Endothelial cell of umbilical vein (primary cell): ENCODE measurements at regions not wholly inside any gene's neighbourhood (a gene's known extent, or its start where the extent isn't known, plus 50 kb on each side); places are given as distances from the start of the nearest gene placed in this dataset.

ENCODE experiments used
- BruUV-seq: library from RNA; stranded (reverse); fragments of 400-500 nt; replicated peaks from 2 replicates; lab custom pipeline; 2021; lab: Mats Ljungman, UMichigan
- CTCF ChIA-PET: fragments of 300-600, 350-600 bp; sonication (Branson Sonifier 250); formaldehyde crosslinking; loops from one replicate; lab custom pipeline; 2021; ENCODE audit warnings: antibody characterized with exemption, inconsistent platforms; lab: Charles Lee
- POLR2A ChIA-PET: fragments of 300-600, 350-600 bp; sonication (Branson Sonifier 250); formaldehyde crosslinking; loops from one replicate; lab custom pipeline; 2021; ENCODE audit warnings: antibody characterized with exemption, inconsistent platforms; lab: Charles Lee
- DNase-seq: peaks from one replicate; pipeline ENCODE4 v3.0.0-alpha.2; 2011; ENCODE audit warnings: low read depth, low spot score
- FAIRE-seq: peaks from 2 replicates; lab custom pipeline; 2011; peaks lifted over from hg19 to GRCh38; lab: Jason Lieb, UNC
- H2AFZ ChIP-seq: 2 replicates; pipeline ENCODE4 v1.6.0; 2012; ENCODE audit warnings: low read depth, low read length, control low read depth, inconsistent platforms
- H3K27ac ChIP-seq: 2 replicates; pipeline ENCODE4 v1.5.1; 2011; ENCODE audit warnings: low read depth, mild to moderate bottlenecking, control low read depth, low read length, moderate library complexity; ENCODE audit not compliant: insufficient read depth
- H3K27me3 ChIP-seq, 2 experiments: 2 replicates each; pipeline versions ENCODE4 v1.6.0 to v1.6.1; 2011; ENCODE audit warnings: low read length in 2 of 2, mixed read lengths in 1 of 2; ENCODE audit not compliant: control insufficient read depth in 2 of 2, insufficient read depth in 2 of 2
- H3K36me3 ChIP-seq, 2 experiments: 2 replicates in 1 of 2; 3 replicates in 1 of 2; pipeline ENCODE4 v1.5.1; 2011; ENCODE audit warnings: low read length in 2 of 2, mild to moderate bottlenecking in 1 of 2, moderate library complexity in 1 of 2; ENCODE audit not compliant: control insufficient read depth in 2 of 2, insufficient read depth in 2 of 2; ENCODE audit errors: extremely low read depth in 1 of 2
- H3K4me1 ChIP-seq: 3 replicates; pipeline ENCODE4 v1.5.1; 2011; ENCODE audit warnings: mild to moderate bottlenecking, low read length; ENCODE audit not compliant: control insufficient read depth, insufficient read depth; ENCODE audit errors: extremely low read depth
- H3K4me2 ChIP-seq: 2 replicates; pipeline ENCODE4 v1.6.1; 2011; ENCODE audit warnings: low read length, control low read depth, mixed read lengths; ENCODE audit not compliant: insufficient read depth
- H3K4me3 ChIP-seq, 3 experiments: fragments of 200-600 bp in 1 of 3; sonication (generic), shearing (Covaris generic) in 1 of 3; replicated peaks in 1 of 3; 2 replicates each; pipeline ENCODE4 v1.5.1; 2011 to 2016; ENCODE audit warnings: control low read depth in 3 of 3, low read length in 3 of 3, mild to moderate bottlenecking in 2 of 3, inconsistent platforms in 1 of 3, low read depth in 1 of 3, moderate library complexity in 1 of 3; ENCODE audit not compliant: insufficient read depth in 1 of 3
- H3K79me2 ChIP-seq: 2 replicates; pipeline ENCODE4 v1.6.0; 2012; ENCODE audit warnings: low read length, inconsistent platforms; ENCODE audit not compliant: control insufficient read depth, insufficient read depth
- H3K9ac ChIP-seq: replicated peaks from 2 replicates; pipeline ENCODE3; 2011; ENCODE audit warnings: low read length, control low read depth; ENCODE audit not compliant: insufficient read depth; ENCODE audit errors: extremely low read depth
- H3K9me1 ChIP-seq: replicated peaks from 3 replicates; pipeline ENCODE4 v1.6.0; 2011; ENCODE audit warnings: mild to moderate bottlenecking, low read length; ENCODE audit not compliant: control insufficient read depth, insufficient read depth; ENCODE audit errors: extremely low read depth
- H3K9me3 ChIP-seq: replicated peaks from 2 replicates; pipeline ENCODE4 v1.5.1; 2012; ENCODE audit warnings: low read length, inconsistent platforms; ENCODE audit not compliant: control insufficient read depth, insufficient read depth
- H4K20me1 ChIP-seq: replicated peaks from 2 replicates; pipeline ENCODE3; 2011; ENCODE audit warnings: mild to moderate bottlenecking, low read length; ENCODE audit not compliant: control insufficient read depth, insufficient read depth; ENCODE audit errors: extremely low read depth
- CTCF ChIP-seq, 2 donors: IDR thresholded peaks; 1 replicate in 1 of 2; 2 replicates in 1 of 2; pipeline ENCODE4 v1.5.1; 2011; ENCODE audit warnings: low read length in 2 of 2, mild to moderate bottlenecking in 2 of 2, moderate library complexity in 2 of 2, control low read depth in 1 of 2, inconsistent platforms in 1 of 2, low read depth in 1 of 2; ENCODE audit not compliant: insufficient read depth in 1 of 2; ENCODE audit errors: extremely low read depth in 1 of 2
- EZH2 ChIP-seq: IDR thresholded peaks from 2 replicates; pipeline ENCODE4 v1.6.1; 2012; ENCODE audit warnings: borderline replicate concordance, low read depth, mild to moderate bottlenecking, moderate library complexity, low read length, inconsistent platforms; ENCODE audit not compliant: severe bottlenecking
- FOS ChIP-seq: IDR thresholded peaks from 2 replicates; pipeline ENCODE4 v1.6.1; 2011; ENCODE audit warnings: mild to moderate bottlenecking, low read length, moderate library complexity, borderline replicate concordance; ENCODE audit not compliant: insufficient read depth
- GATA2 ChIP-seq: IDR thresholded peaks from 2 replicates; pipeline ENCODE4 v1.7.0; 2011; ENCODE audit warnings: low read depth, mild to moderate bottlenecking, moderate library complexity, mixed read lengths, low read length; ENCODE audit not compliant: insufficient read length, insufficient read depth
- JUN ChIP-seq: IDR thresholded peaks from 2 replicates; pipeline ENCODE4 v1.6.1; 2011; ENCODE audit warnings: borderline replicate concordance, low read depth; ENCODE audit not compliant: insufficient read length, insufficient read depth
- MAX ChIP-seq: IDR thresholded peaks from 2 replicates; pipeline ENCODE4 v1.6.1; 2011; ENCODE audit not compliant: insufficient read depth, insufficient read length
- MYC ChIP-seq: IDR thresholded peaks from one replicate; pipeline ENCODE4 v1.6.1; 2011; ENCODE audit warnings: mild to moderate bottlenecking, low read depth, low read length
- POLR2A ChIP-seq: IDR thresholded peaks from 2 replicates; pipeline ENCODE4 v1.6.1; 2012; ENCODE audit warnings: low read depth, mild to moderate bottlenecking, control low read depth, low read length
- POLR2AphosphoS5 ChIP-seq: IDR thresholded peaks from 2 replicates; pipeline ENCODE4 v1.6.1; 2012; ENCODE audit warnings: low read depth, mild to moderate bottlenecking, control low read depth, low read length, moderate library complexity; ENCODE audit not compliant: insufficient read depth
- dilution Hi-C: fragments of 300-500 bp; cut with MboI; formaldehyde crosslinking; loops from one replicate; pipeline ENCODE4 v1.15.0; 2019; ENCODE audit warnings: low sequenced_read_pairs; ENCODE audit not compliant: extremely low pct_ligation_motif_present
- intact Hi-C: fragments of 100-400 bp; cut with micrococcal nuclease; formaldehyde crosslinking; loops from one replicate; pipeline ENCODE4 v1.10.0; 2022

- no peaks in the 10 kb centered on the region for H3K9me3 ChIP-seq
- POLR2A ChIA-PET = no interaction called here
- TF ChIP-seq EZH2 = no peak
- no peak for TF ChIP-seq MYC
- no peaks in the 10 kb centered on the region for H4K20me1 ChIP-seq
- H3K27ac ChIP-seq = no peak overlapping the region
- H3K4me1 ChIP-seq = no peaks in the 10 kb centered on the region
- H3K36me3 ChIP-seq = no peaks in the 10 kb centered on the region
- FAIRE-seq (no peak), DNase-seq (no peak)
- H2AFZ ChIP-seq = no peak overlapping the region
- intact Hi-C loops (no loop called here), dilution Hi-C loops (no loop called here)
- no peaks in the 10 kb centered on the region for H3K79me2 ChIP-seq
- H3K9ac ChIP-seq = no peak overlapping the region
- CTCF ChIA-PET = interaction anchor here (1.1 to 1.2 kb wide), 2 partner anchors 10 to 372 kb away, joined by 3 to 4 read pairs; no protein-coding TSS in a partner anchor
- H3K4me2 ChIP-seq = no peak overlapping the region
- no TSS peak for BruUV-seq
- H3K4me3 ChIP-seq = no peak overlapping the region
- no peaks in the 10 kb centered on the region for H3K9me1 ChIP-seq
- no peaks in the 10 kb centered on the region for H3K27me3 ChIP-seq
These were observed 441.4 kb upstream of the SULF2 start for GRCh38 chr20:48226642-48227041.

GRCh38 chr20:48224533-48225050 lies 439.3 kb upstream of the SULF2 start:
- TF ChIP-seq POLR2A (no peak), POLR2AphosphoS5 (no peak), MYC (no peak), FOS (no peak), EZH2 (no peak), MAX (no peak), JUN (no peak), GATA2 (no peak), CTCF (IDR thresholded peaks at IDR 0.05; ENCODE audit: extremely low read depth in 1 of 2, insufficient read depth in 1 of 2, low read depth in 1 of 2, low read length in 2 of 2) (no peak)
- no TSS peak for BruUV-seq

More at GRCh38 chr20:48224533-48225050, 439.3 kb upstream of the SULF2 start:
- Histone ChIP-seq H3K79me2 (no peaks in the 10 kb centered on the region), H3K4me2 (no peak overlapping the region), H3K9ac (no peak overlapping the region), H3K27me3 (no peaks in the 10 kb centered on the region), H3K9me3 (no peaks in the 10 kb centered on the region), H3K9me1 (no peaks in the 10 kb centered on the region), H3K4me3 (no peak overlapping the region), H2AFZ (no peak overlapping the region), H3K27ac (no peak overlapping the region), H4K20me1 (no peaks in the 10 kb centered on the region), H3K4me1 (no peaks in the 10 kb centered on the region), H3K36me3 (no peaks in the 10 kb centered on the region)
- intact Hi-C loops = no loop called here
- dilution Hi-C loops = no loop called here
- DNase-seq = no peak
- ChIA-PET CTCF (no interaction called here), POLR2A (no interaction called here)
- FAIRE-seq = no peak
